ENCODE measurements at regions not wholly inside any gene's neighbourhood (a gene's known extent, or its start where the extent isn't known, plus 50 kb on each side); places are given as distances from the start of the nearest gene placed in this dataset.

GRCh38 chr10:3700531-3701076 is 84.4 kb downstream of the KLF6 start:
- Histone ChIP-seq H3K4me3 (no peak overlapping the region), H3K27ac (no peak overlapping the region), H3K36me3 (no peaks in the 10 kb centered on the region), H3K4me1 (peaks cover 0 to 11% (median 4%) of the 10 kb centered on the region in 9 donors), H3K9me3 (no peaks in the 10 kb centered on the region), H3K27me3 (no peaks in the 10 kb centered on the region)
- no peak for DNase-seq
- WGBS, 2 donors: 61 to 81% methylated on average over 3 of the region's 3 CpGs
- intact Hi-C loops (cut with DNase I): loop anchor here in 1 of 10 donors (10.0 kb wide), 1 partner anchor 926 kb away; no protein-coding TSS in a partner anchor
- ATAC-seq: no peak
- TF ChIP-seq CTCF (IDR thresholded peaks at IDR 0.05): no peak

DNA sequence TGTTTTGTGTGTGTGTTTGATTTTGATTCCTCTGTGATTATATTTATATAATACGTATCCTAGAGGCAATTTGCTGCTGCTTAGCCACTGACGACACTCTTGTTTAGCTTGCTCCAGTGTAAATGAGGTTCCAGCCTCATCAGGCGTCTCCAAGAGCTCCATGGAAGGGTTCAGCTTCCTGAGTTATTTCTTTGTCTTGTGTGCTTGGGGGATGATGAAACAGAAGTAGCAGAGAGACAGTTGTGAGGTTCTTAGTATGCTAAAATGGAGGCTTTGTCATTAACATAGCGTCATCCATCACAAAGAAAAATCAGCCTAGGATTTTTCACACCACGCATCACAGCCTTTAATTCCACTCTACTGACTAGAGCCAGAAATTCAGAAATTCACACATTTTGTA is 85.1 kb downstream of the KLF6 start:
- DNase-seq (no peak), ATAC-seq (no peak)
- H3K36me3 ChIP-seq: no peaks in the 10 kb centered on the region
- H3K4me3 ChIP-seq: no peak overlapping the region
- intact Hi-C loops (cut with DNase I): loop anchor here in 1 of 10 donors (10.0 kb wide), 1 partner anchor 925 kb away; no protein-coding TSS in a partner anchor
- no peaks in the 10 kb centered on the region for H3K9me3 ChIP-seq
- H3K27ac ChIP-seq: no peak overlapping the region
- H3K27me3 ChIP-seq: no peaks in the 10 kb centered on the region
- WGBS, 2 donors: 94% methylated on average over 5 of the region's 5 CpGs
- peaks cover 0 to 6% (median 0%) of the 10 kb centered on the region in 9 donors for H3K4me1 ChIP-seq
- TF ChIP-seq CTCF (IDR thresholded peaks at IDR 0.05): no peak

DNA sequence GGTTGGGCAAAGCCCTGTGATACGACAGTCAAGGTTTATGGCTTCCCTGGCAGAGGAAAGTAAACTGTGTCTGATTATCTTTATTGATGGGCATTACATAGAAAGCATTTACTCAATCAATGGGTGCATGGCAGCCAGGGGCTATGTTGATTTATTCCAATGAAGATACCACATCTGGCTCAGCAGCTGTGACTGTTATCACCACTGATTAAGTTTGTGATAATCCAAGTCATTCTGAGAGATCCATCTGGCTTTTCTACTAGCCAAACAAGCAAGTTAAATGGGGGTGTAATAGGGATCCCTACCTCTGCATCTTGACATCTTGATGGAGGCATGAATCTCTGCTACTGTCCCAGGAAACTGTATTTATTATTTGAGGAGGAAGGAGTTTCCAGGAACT is 86.7 kb downstream of the KLF6 start:
- Histone ChIP-seq H3K4me3 (no peak overlapping the region), H3K27ac (no peak overlapping the region), H3K36me3 (no peaks in the 10 kb centered on the region), H3K9me3 (no peaks in the 10 kb centered on the region), H3K4me1 (no peaks in the 10 kb centered on the region), H3K27me3 (no peaks in the 10 kb centered on the region)
- TF ChIP-seq CTCF (IDR thresholded peaks at IDR 0.05): no peak
- 97 to 98% methylated on average over 1 of the region's 1 CpG for WGBS, 2 donors
- DNase-seq (no peak), ATAC-seq (no peak)
- intact Hi-C loops (cut with DNase I): no loop called here

DNA sequence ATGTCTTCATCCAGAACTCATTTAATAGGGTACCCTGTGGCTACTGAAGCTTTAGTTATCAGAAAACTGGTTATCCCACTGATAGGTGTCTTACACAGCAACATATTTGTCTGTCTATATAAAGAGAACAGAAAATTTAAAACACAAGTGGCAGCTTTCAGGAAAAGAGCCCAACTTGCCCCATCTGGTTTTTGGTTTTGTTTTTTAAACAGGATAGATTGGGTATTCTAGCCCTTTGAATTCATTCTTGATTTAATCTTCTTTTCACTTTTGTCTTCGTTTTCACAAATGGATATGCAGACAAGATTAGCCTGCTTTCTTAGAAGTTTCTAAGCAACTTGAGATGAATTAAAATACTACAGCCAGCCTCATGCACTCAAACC is 91.3 kb downstream of the KLF6 start:
- Histone ChIP-seq H3K36me3 (no peaks in the 10 kb centered on the region), H3K4me1 (peaks cover 0 to 15% (median 11%) of the 10 kb centered on the region in 9 donors), H3K9me3 (no peaks in the 10 kb centered on the region), H3K27me3 (no peaks in the 10 kb centered on the region), H3K27ac (no peak overlapping the region), H3K4me3 (no peak overlapping the region)
- 80% methylated on average over 1 of the region's 1 CpG for WGBS, 2 donors
- ATAC-seq (no peak), DNase-seq (no peak)
- intact Hi-C loops (cut with DNase I): no loop called here
- no peak for TF ChIP-seq CTCF (IDR thresholded peaks at IDR 0.05)
